ENCODE measurements at regions not wholly inside any gene's neighbourhood (a gene's known extent, or its start where the extent isn't known, plus 50 kb on each side); places are given as distances from the start of the nearest gene placed in this dataset.
A peak's percentile ranks its signal among the peaks of the same experiment; 100 is the strongest.

GRCh38 chr7:7060828-7061599, 121.3 kb upstream of the C1GALT1 start:
- no peak for DNase-seq

- no peak for DNase-seq
Observed at GRCh38 chr7:7077945-7078344, 104.4 kb upstream of the C1GALT1 start.

DNA sequence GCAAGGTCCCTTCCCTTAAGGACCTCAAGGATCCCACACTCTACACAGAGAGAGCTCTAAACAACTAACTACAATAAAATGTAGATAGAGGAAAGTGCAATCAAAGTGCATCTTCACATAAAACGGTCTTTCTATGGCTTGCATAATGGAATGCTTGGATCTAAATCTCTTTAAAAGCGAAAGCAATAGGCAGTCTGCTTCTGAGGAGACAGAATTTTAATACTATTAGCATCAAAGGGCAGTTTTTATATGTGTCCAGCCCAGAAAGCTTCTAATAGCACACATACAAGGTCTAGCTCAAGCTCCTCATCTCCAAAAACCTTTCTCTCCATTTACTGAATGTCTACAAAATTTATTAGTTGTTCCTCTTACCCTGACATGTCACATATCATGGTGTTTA, 101.5 kb upstream of the C1GALT1 start:
- no peak for DNase-seq

- DNase-seq = no peak
Observed at GRCh38 chr7:7090460-7090859, 91.9 kb upstream of the C1GALT1 start.

GRCh38 chr7:7098280-7098818, 84.0 kb upstream of the C1GALT1 start:
- DNase-seq = no peak

GRCh38 chr7:7099584-7100014, 82.7 kb upstream of the C1GALT1 start:
- peak; percentile 87 for DNase-seq

- DNase-seq = no peak
Observed at GRCh38 chr7:7100432-7100849, 81.9 kb upstream of the C1GALT1 start.

- no peak for DNase-seq
Observed at GRCh38 chr7:7102906-7103305, 79.4 kb upstream of the C1GALT1 start.

- no peak for DNase-seq
Observed at GRCh38 chr7:7103343-7104313, 78.7 kb upstream of the C1GALT1 start.

DNA sequence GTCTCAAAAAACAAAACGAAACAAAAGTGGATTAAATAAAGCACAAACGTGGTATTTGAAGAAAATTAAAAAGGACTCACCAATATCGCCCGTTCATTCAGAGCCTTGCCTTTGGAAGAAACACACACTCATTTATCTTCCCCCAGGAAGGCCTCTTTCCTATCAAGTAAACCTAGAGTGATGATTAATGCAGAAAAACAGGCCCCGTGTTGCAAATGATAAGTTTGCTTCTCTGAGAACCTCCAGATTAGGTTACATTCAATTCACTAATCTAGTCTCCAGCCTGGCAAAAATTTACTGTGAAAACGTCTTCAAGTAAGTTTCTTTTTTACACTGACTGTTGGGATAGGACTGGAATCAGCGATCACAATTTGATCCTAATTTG, 78.0 kb upstream of the C1GALT1 start:
- no peak for DNase-seq

GRCh38 chr7:7104971-7105370, 77.4 kb upstream of the C1GALT1 start:
- no peak for DNase-seq

DNA sequence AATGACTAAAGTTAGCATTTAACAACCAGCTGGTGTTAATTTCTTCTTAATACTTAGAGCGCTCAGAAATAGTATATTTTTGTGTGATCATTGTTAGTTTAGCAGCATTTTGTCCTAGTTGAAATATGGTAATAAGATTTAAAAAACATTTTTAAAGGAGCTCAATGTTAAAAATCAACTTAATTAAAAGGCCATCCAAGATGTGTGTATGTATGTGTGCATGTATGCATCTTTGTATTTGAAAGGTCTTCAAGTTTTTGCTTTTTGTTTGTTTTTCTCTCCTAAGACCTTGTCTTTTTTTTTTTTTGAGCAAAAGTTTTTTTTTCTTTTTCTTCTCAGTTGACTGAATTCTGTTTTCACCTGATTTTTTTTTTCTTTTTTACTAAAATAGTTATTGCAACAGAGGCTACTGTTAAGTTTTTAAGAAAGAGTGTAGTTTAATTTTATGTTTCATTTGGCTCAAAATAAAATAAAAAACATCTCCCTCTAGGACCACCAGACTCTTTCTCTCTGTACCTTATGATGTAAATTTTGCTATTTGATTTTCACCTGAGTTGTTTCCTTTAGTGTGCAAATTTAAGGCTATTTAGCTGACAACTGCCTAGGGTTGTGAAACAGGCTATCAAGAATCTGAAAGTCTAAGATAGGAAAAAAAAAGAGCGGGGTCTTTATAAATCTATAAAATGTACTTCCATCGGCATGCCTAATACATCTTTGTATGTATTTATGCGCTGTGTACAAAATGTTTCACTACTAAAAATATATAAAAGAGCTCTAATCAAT, 76.4 kb upstream of the C1GALT1 start:
- DNase-seq = no peak

DNA sequence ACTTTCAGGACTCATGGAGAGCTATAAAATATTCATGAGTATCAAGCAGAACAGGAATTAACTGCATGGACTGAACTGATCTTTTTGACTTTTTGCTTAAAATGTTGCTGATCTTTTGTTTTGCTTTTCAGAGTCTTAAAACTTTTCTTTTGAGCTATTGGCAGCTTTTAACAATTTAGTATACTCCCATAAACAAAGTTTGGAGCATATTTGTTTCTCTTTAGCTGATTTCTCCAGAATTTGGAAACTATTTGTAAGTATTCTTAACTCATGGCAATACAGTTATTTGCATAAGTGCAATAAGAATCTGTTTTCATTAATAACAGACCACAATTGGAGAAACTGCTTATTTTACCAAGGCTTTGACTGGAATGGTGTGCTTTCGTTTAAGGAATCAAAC, 73.4 kb upstream of the C1GALT1 start:
- DNase-seq = no peak

- DNase-seq = no peak
Observed at GRCh38 chr7:7109934-7110333, 72.4 kb upstream of the C1GALT1 start.

DNA sequence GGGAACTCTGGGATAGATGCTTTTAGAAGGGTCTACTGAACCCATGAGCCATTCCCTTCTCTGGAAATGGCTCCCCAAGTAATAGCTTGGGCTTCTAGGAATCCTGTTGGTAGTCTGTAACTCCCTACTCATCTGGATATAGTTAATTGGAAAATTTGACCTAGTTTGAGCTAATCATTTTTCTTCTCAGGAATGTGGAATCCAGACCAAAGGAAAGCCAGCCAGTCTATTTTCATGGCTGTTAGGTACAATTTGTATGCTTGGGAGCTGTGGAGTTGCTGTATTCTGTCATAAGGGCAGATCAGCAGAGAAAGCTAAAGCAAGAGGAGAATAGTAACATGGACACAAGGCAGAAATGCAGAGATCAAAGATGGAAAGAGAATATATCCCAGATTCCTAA, 71.6 kb upstream of the C1GALT1 start:
- no peak for DNase-seq

GRCh38 chr7:7112868-7113267, 69.5 kb upstream of the C1GALT1 start:
- DNase-seq = no peak

DNA sequence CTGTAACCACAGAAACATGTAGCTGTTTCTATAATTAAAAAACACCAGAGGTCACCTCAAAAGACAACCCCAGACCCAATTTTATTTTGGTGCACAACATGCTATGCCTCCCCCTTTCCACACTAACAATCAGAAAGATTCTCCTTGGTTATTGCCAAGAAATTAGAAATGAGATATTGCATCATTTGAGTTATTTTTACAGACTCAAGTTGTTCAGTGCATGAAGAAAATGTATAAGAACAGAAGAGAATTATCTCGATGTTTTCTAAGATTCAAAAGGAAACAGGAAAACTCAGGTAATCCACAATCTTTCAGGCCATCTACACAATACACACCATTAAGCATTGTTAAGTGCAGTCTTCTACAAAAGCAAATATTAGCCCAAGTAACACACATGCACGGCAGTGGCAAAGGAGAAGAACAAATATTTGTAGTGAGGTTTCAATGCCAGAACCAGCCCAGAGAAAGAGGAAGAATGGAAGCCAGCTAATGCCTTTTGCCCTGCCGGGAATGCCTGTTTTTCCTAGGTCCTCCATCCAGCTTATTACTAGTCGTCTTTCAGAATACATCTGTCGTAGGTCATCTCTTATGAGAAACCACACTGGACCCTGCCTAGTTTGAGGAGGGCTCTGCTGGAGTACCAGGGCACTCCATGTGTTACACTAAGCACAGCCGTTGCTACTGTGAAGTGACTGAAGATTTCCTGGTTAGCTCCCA, 67.6 kb upstream of the C1GALT1 start:
- no peak for DNase-seq

- DNase-seq = no peak
Observed at GRCh38 chr7:7117935-7118586, 64.3 kb upstream of the C1GALT1 start.

- no peak for DNase-seq
Observed at GRCh38 chr7:7118822-7119221, 63.5 kb upstream of the C1GALT1 start.

GRCh38 chr7:7119729-7120128, 62.6 kb upstream of the C1GALT1 start:
- no peak for DNase-seq

- DNase-seq = no peak
Observed at GRCh38 chr7:7122033-7122478, 60.3 kb upstream of the C1GALT1 start.
